SK-N-DZ (cell line): ENCODE measurements at regions not wholly inside any gene's neighbourhood (a gene's known extent, or its start where the extent isn't known, plus 50 kb on each side); places are given as distances from the start of the nearest gene placed in this dataset.
"Not testable (repeated sequence)": the region's sequence is repeated elsewhere in the genome, so short reads cannot be mapped to it uniquely, and the experiment has no call there.

Experiments
- DNase-seq: peaks from one replicate; pipeline ENCODE4 v3.0.0-alpha.2; 2015; ENCODE audit warnings: low spot score

DNA sequence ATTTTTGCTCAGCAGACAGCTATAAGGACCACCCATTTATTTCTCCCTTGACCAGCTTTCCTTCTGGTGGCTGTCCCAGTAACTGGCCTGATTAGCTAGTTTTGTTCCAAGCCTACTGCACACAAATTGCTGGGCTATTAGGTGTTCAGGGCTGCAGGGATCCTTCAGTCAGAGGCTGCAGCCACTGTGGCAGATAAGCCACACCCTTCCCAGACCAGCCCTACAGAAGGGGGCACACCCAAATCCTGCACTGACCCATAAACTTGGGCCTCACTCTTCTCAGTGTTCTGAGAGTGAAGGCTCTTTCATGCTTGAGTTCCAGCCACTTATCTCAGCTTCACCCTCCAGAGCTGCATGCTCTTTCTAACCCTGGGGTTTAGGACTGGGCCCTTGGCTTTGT, 200.0 kb downstream of the AASDHPPT start:
- no peak for DNase-seq

DNA sequence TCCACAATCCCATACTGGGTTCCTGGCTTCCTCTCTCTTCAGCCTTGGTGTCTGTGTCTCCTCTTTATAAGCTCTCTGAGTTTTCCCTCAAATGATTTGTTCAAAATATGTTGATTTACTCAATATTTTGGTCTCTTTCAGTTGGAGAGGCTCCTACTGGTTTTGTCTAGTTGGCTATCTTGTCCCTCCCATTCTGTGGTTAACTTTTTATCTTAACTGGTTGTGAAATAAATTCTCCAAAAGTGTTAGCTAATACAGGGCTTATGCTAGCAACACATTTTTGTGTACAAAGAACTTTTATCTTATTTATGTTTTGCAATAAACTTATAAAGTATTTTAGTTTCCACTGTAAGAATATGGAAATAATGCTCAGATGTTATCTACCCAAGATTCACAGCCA, 200.9 kb downstream of the AASDHPPT start:
- DNase-seq: no peak

DNA sequence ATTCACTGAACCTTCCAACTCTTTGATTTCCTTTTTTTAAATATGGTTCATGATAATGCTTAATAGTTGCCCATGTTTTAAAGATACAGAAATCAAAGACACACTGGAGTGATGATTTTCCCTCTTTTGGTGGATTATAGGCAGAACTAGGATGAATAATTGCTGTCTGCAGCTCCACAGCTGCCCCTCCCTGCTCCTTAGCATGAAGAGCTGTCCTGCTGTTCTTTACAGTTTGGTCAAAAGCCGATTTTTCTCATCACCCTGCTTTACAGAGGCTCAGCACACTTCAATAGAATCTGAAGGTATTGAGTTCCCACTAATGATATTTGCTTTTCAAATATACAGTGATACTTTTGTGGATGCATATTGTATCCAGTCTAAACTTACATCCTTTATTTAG, 202.6 kb downstream of the AASDHPPT start:
- DNase-seq: no peak

- no peak for DNase-seq
Observed at GRCh38 chr11:106281455-106282173, 204.2 kb downstream of the AASDHPPT start.

DNA sequence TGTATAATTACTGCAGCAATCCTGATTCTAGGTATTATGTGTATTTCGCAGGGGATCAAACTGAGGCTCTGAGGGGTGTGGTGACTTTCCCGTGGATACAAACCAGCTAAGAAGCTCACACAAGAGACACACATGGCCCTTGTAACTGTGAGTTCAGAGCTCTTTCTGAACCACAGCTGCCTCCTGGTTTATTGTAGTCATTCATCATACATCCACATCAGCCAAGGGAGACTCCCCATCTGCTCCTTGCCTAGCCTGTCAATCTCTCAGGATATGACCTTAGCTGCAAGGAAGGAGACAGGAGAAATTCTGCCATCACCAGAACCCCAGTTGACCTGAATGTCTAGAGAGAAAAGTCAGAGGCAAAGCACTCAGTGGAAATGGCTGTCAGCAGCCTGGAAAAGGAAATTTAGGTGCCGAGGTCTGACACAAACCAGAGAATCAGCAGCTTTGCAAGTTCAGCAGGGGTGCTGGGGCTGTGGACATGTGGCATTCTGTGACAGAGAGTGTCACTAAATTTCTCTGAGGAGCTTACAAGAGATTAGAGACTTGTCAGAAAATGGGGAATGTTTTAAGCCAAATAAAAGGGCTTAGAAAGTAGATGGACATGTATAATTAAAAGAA, 209.5 kb downstream of the AASDHPPT start:
- DNase-seq: no peak

DNA sequence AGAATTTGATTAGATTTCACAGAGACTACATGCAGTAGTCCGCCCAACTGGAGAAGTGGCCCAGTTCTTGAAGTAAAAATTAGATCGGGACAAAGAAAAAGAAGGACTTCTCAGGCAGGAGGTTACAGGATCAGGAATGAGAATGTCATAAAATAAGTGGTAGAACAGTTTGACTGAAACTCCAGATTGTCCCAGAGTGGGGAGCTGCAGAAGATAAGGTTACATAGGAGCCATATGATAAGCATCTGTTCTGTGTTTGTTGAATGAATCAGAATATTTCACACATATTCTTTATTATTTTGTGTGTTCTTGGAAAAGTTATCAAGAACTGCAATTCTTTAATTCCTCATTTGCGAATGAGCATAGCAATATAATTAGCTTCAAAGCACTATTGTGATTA, 210.6 kb downstream of the AASDHPPT start:
- DNase-seq: no peak

DNA sequence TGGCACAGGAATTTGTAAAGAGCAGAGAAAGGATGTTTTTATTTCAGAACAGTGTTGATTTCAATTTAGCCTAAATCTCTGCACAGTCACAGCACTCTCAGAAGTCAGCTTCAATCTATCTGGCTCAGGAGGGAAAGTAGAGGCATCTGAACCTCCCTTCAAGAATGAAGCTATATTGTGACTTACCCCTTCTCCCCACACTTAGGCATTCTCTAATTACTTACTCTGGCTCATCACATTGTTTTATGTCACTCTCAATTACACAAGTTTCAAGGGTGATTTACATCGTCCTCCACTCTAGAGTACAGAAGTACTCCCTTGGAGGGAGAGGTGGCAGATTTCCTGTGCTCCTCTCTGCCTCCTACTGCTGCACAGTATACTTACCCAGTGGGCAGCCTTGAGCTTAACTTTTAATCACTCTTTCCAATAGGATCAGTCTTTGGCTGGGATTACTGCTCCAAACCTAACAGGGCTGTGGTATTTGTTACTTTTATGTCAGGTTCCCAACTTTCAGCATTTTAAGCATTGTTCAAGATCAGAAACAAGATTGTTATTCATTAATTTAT, 211.4 kb downstream of the AASDHPPT start:
- DNase-seq: no peak

DNA sequence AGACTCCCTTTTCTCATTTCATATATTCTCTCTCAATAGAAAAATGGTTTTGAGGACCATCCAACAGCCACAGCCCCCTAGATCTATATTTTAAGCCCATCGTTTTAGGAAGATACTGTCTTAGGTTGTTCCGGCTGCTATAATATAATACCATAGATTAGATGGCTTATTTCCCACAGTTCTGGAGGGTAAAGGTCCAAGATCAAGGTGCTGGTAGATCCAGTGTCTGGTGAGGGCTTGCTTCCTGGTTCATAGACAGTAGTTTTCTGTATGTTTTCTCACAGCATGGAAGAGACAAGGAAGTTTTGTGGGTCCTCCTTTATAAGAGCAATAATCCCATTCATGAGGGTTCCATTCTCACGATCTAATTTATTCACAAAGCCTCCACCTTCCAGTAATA, 215.1 kb downstream of the AASDHPPT start:
- no peak for DNase-seq

DNA sequence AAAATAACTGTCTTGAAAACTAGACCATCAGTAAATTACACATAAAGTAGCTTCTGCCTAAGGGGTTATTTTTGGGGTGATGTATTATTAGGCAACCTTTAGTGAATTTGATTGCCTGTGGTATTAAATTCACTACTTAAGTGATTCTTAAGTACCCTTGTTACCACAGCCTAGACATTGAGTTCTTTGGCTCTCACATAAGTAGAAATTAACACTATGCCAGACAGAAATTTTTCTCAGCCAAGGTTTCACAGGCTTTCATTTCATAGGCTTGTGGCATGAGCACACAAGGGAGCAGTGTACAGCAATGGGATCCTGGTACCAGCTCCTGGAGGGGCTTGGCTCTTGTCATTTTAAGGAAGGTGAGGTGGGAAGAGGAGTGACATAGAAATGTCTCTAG, 218.5 kb downstream of the AASDHPPT start:
- no peak for DNase-seq

GRCh38 chr11:106302416-106302815, 225.0 kb downstream of the AASDHPPT start:
- no peak for DNase-seq

DNA sequence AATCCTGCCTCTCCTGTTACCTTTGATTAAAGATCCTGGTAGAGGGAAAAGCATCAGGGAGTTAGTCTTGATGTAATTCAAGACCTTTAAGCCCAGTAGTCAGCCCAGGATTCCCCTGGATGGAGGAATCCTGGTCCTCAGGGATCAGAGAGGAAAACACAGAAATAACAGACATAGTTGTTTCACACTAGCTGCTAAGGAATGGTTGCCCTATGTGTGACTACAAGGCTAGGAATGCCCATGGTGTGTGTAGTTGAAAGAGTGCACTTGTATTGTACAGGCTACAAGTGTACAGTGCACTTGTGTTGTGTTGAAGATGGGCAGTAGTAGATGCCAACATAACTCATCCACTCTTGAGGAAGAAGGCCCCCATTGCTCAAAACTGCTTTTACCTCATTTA, 226.8 kb downstream of the AASDHPPT start:
- DNase-seq: no peak

DNA sequence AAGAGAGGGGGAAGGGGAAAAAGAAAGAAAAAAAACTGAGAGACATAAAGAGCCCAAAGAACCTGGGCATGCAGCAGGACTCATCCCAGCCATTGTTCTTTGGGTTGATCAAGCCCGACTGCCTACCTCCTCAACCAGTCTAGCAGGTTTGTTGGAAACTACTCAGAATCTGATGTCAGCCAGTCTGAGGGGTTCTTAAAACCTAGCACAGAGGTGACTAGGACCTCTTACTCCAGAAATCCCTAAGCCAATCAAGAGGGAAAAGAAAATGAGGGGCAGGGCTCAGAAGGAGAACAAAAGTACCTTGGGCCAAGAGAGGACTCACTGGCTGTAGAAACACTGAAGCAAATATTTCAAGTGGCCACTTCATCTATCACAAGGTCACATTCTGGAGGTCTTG, 228.0 kb downstream of the AASDHPPT start:
- DNase-seq: no peak

GRCh38 chr11:106306942-106307341, 229.5 kb downstream of the AASDHPPT start:
- DNase-seq: no peak

DNA sequence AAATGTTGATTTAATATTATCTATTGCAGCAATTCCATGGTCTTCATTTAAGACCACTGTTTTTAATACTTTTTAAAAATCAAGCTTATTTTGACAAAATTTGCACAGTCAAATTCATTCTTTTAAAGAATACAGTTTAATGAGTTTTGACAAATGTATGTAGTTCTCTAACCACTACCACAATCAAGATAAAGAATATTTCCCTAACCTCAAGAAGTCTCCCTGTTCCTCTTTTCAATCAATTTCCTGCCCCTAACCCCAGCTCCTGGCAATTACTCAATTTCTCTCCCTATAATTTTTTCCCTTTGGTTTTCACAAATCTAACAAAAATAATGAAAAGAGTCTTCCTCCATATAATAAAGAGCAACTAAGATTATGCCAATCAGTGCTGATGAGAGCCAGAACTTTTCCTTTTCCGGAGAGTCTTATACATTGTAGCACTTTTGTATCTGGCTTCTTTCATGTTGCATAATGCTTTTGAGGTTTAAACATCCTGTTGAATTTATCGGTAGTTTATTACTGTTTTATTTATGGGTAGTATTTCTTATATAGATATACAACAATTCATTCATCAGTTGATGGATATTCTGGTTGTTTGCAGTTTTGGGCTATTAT, 231.7 kb downstream of the AASDHPPT start:
- DNase-seq: no peak

DNA sequence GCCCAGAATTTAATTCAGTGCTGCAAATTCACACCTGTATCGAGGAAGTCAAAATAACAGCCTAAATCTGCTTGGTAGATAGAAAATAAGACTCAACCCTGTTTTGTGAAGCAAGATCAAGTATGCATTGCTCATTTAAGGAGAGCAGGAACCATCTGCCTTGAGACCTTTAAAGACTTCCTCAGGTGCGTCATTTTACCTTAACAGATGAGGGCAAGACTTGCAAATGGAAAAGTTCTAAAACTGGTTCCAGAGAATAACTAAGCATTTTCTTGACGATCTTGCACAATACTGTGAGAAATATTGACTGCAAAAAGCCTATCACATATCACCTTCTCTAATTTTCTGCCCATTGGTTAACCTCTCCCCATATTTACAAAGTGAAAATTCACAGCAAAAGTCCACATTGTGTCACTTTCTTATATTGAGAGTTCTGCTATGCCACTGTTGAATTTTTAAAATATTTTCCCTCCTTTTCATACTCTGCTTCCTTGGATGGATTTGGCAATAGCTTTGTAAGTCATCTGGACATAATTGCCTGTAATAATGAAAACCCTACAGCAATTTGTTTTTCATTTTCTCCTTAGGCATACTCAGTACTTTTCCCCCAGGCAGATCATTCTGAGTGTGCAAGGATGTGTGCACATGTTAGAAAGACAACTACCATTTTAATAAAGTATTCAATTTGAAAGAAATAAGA, 234.2 kb downstream of the AASDHPPT start:
- no peak for DNase-seq

DNA sequence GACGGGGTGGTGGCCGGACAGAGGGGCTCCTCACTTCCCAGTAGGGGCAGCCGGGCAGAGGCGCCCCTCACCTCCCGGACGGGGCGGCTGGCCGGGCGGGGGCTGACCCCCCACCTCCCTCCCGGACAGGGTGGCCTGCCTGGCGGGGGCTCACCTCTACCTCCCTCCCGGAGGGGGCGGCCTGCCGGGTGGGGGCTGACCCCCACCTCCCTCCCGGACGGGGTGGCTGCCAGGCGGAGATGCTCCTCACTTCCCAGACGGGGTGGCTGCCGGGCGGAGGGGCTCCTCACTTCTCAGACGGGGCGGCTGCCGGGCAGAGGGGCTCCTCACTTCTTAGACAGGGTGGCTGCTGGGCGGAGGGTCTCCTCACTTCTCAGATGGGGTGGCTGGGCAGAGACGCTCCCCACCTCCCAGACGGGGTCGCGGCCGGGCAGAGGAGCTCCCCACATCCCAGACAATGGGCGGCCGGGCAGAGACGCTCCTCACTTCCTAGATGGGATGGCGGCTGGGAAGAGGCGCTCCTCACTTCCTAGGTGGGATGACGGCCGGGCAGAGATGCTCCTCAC, 239.8 kb downstream of the AASDHPPT start:
- not testable (repeated sequence) for DNase-seq

DNA sequence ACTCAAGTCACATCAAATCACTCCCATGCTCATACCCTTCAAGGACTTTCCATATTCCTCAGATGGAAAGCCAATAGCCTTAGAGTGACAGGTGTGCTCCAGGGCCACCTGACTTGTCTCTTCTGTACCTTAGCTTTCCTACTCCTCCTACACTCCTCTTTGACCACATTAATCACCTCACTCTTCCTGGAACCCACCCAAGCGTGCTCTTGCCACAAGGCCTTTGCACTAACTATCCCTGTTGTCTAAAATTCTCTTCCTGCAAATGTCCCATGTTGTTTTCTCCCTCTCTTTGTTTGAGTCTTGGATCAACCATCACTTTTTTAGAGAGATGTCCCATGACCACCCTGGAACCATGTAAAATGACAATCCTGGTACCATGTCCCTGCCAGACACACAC, 244.1 kb downstream of the AASDHPPT start:
- no peak for DNase-seq

DNA sequence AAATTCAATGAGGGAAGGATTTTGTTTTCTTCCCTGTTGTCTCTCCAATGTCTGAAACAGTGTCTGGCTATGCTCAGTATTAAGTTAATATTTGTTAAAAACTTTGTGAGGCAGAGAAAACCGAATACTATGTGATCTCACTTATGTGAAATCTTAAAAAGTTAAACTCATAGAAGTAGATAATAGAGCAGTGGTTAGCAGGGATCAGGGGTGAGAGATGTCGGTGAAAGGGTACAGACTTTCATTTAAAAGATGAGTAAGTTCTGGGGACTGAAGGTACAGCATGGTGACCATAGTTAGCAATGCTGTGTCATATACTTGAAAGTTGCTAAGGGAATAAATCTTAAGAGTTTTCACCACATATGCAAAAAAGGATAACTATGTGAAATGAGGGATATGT, 244.6 kb downstream of the AASDHPPT start:
- no peak for DNase-seq

- DNase-seq: no peak
Observed at GRCh38 chr11:106326087-106326486, 248.6 kb downstream of the AASDHPPT start.

- no peak for DNase-seq
Observed at GRCh38 chr11:106327134-106327533, 249.7 kb downstream of the AASDHPPT start.

DNA sequence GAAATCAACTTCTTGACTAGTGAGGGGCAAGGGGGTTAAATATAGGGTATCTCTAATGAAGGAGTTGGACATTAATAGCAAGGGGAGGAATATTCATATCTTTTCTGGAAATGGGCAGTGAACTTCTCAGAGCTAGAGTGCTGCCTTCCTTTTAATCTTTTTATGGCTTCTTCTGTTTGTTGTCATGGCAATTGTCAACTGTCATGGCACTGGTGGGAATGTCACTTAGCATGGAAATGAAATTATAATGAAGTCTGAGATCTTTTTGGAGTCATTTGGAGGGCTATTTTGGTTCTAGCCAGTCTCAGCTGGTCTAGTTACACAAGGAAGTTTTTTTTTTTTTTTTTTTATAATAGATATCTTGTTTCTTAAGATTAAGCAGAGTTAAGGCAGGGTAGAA, 250.2 kb downstream of the AASDHPPT start:
- peak; percentile 16 for DNase-seq
